IMR-90 (cell line): ENCODE measurements at regions not wholly inside any gene's neighbourhood (a gene's known extent, or its start where the extent isn't known, plus 50 kb on each side); places are given as distances from the start of the nearest gene placed in this dataset.
A peak's percentile ranks its signal among the peaks of the same experiment; 100 is the strongest.

Source experiments
- ATAC-seq: fragments of 200-7000 bp; cut with Tn5 transposase; 2 replicates; pipeline ENCODE4 v1.9.1; 2020; ENCODE audit warnings: low read depth, mild to moderate bottlenecking, moderate library complexity
- BruUV-seq: library from RNA; stranded (reverse); fragments of 400-500 nt; replicated peaks from 2 replicates; lab custom pipeline; 2021; lab: Mats Ljungman, UMichigan
- CTCF ChIA-PET: fragments of 300-600 bp; formaldehyde crosslinking; extraction: SDS; loops from one replicate; lab custom pipeline; 2021; ENCODE audit warnings: antibody characterized with exemption; lab: Yijun Ruan, JAX
- POLR2A ChIA-PET: fragments of 300-600 bp; sonication (Branson Sonifier 250); formaldehyde crosslinking; loops from one replicate; lab custom pipeline; 2022; ENCODE audit warnings: antibody characterized with exemption; ENCODE audit not compliant: unreplicated experiment; lab: Charles Lee
- DNase-seq: peaks from one replicate; pipeline ENCODE4 v3.0.0; 2013
- H2AFZ ChIP-seq: replicated peaks from 2 replicates; pipeline ENCODE3; 2013; ENCODE audit warnings: low read length, mild to moderate bottlenecking; ENCODE audit not compliant: poor library complexity
- H2AK5ac ChIP-seq: 2 replicates; pipeline ENCODE4 v1.6.1; 2013; ENCODE audit warnings: low read depth, low read length, inconsistent platforms
- H2AK9ac ChIP-seq: replicated peaks from 2 replicates; pipeline ENCODE3; 2013; ENCODE audit warnings: mild to moderate bottlenecking, low read depth, low read length, moderate library complexity; ENCODE audit not compliant: poor library complexity
- H2BK120ac ChIP-seq: 2 replicates; pipeline ENCODE4 v1.6.1; 2013; ENCODE audit warnings: low read depth, low read length, inconsistent platforms
- H2BK15ac ChIP-seq: 3 replicates; pipeline ENCODE4 v1.6.1; 2013; ENCODE audit warnings: low read depth, low read length, inconsistent platforms
- H2BK20ac ChIP-seq: 2 replicates; pipeline ENCODE4 v1.6.1; 2013; ENCODE audit warnings: low read depth, mild to moderate bottlenecking, inconsistent platforms, low read length, moderate library complexity
- H2BK5ac ChIP-seq: 2 replicates; pipeline ENCODE4 v1.6.1; 2013; ENCODE audit warnings: mild to moderate bottlenecking, low read depth, low read length, inconsistent platforms; ENCODE audit not compliant: poor library complexity, severe bottlenecking
- H3K14ac ChIP-seq: replicated peaks from 2 replicates; pipeline ENCODE4 v1.6.1; 2013; ENCODE audit warnings: low read depth, low read length, inconsistent platforms
- H3K18ac ChIP-seq: 2 replicates; pipeline ENCODE4 v1.6.1; 2013; ENCODE audit warnings: low read depth, low read length, control low read depth
- H3K23ac ChIP-seq: 2 replicates; pipeline ENCODE4 v1.6.1; 2013; ENCODE audit warnings: low read depth, low read length, inconsistent platforms
- H3K27ac ChIP-seq: 2 replicates; pipeline ENCODE4 v1.5.1; 2013; ENCODE audit warnings: mild to moderate bottlenecking, control low read depth, low read length; ENCODE audit not compliant: insufficient read depth
- H3K27me3 ChIP-seq: 2 replicates; pipeline ENCODE4 v1.6.1; 2013; ENCODE audit warnings: low read length; ENCODE audit not compliant: control insufficient read depth, insufficient read depth
- H3K36me3 ChIP-seq: 2 replicates; pipeline ENCODE4 v1.6.1; 2013; ENCODE audit warnings: low read length, mixed read lengths; ENCODE audit not compliant: control insufficient read depth, insufficient read depth
- H3K4ac ChIP-seq: 2 replicates; pipeline ENCODE4 v1.6.1; 2013; ENCODE audit warnings: low read depth, low read length, inconsistent platforms
- H3K4me1 ChIP-seq: 2 replicates; pipeline ENCODE4 v1.6.1; 2013; ENCODE audit warnings: low read length, mixed read lengths; ENCODE audit not compliant: control insufficient read depth, insufficient read depth
- H3K4me2 ChIP-seq: 2 replicates; pipeline ENCODE4 v1.6.1; 2013; ENCODE audit warnings: low read depth, mild to moderate bottlenecking, control low read depth, low read length, moderate library complexity
- H3K4me3 ChIP-seq: 2 replicates; pipeline ENCODE4 v1.5.1; 2013; ENCODE audit warnings: low read depth, mild to moderate bottlenecking, control low read depth, low read length, moderate library complexity; ENCODE audit not compliant: insufficient read depth
- H3K56ac ChIP-seq: 2 replicates; pipeline ENCODE4 v1.6.1; 2013; ENCODE audit warnings: low read length, inconsistent platforms; ENCODE audit not compliant: insufficient read depth; ENCODE audit errors: extremely low read depth
- H3K79me1 ChIP-seq, 2 experiments: 2 replicates each; pipeline ENCODE4 v1.6.1; 2013; ENCODE audit warnings: low read length in 2 of 2, inconsistent platforms in 1 of 2, low read depth in 1 of 2
- H3K9ac ChIP-seq: 2 replicates; pipeline ENCODE4 v1.6.1; 2013; ENCODE audit warnings: low read depth, low read length, control low read depth
- H3K9me1 ChIP-seq: 2 replicates; pipeline ENCODE4 v1.6.1; 2013; ENCODE audit warnings: low read length, inconsistent platforms; ENCODE audit not compliant: insufficient read depth
- H3K9me3 ChIP-seq: 2 replicates; pipeline ENCODE4 v1.6.1; 2013; ENCODE audit warnings: low read length; ENCODE audit not compliant: control insufficient read depth, insufficient read depth
- H4K20me1 ChIP-seq: 2 replicates; pipeline ENCODE4 v1.6.1; 2013; ENCODE audit warnings: low read length, inconsistent platforms; ENCODE audit not compliant: insufficient read depth
- H4K5ac ChIP-seq: 2 replicates; pipeline ENCODE4 v1.6.1; 2013; ENCODE audit warnings: mild to moderate bottlenecking, low read depth, low read length, control low read depth
- H4K8ac ChIP-seq, 2 experiments: 2 replicates each; pipeline ENCODE4 v1.6.1; 2013; ENCODE audit warnings: low read depth in 2 of 2, low read length in 2 of 2, control low read depth in 1 of 2, inconsistent platforms in 1 of 2
- H4K91ac ChIP-seq: 2 replicates; pipeline ENCODE4 v1.6.1; 2013; ENCODE audit warnings: low read depth, low read length, inconsistent platforms; ENCODE audit not compliant: insufficient read depth
- FOS ChIP-seq: fragments of 150-350 bp; IDR thresholded peaks from 2 replicates; pipeline ENCODE4 v1.6.1; 2016; ENCODE audit warnings: low read depth, low read length
- WGBS, 2 experiments: methylation state at CpG; one replicate each; pipeline versions ENCODE4 v1.1.5 to v1.1.7; 2013; ENCODE audit warnings: missing lambda C conversion rate in 2 of 2; ENCODE audit not compliant: insufficient read length in 1 of 2; ENCODE audit errors: extremely low coverage in 2 of 2; 5-methylcytosine and 5-hydroxymethylcytosine counted together
- dilution Hi-C: fragments of 300-500 bp; cut with HindIII; formaldehyde crosslinking; loops from one replicate; pipeline ENCODE4 v1.14.3; 2018; ENCODE audit warnings: low sequenced_read_pairs; ENCODE audit not compliant: unreplicated experiment
- in situ Hi-C: fragments of 300-500 bp; cut with MboI; formaldehyde crosslinking; loops from 3 replicates; pipeline ENCODE4 v1.14.3; 2019; ENCODE audit warnings: low sequenced_read_pairs, inconsistent platforms, mixed read lengths
- intact Hi-C: fragments of 100-400 bp; cut with micrococcal nuclease; formaldehyde crosslinking; loops from 2 replicates; pipeline ENCODE4 v1.10.0; 2022

DNA sequence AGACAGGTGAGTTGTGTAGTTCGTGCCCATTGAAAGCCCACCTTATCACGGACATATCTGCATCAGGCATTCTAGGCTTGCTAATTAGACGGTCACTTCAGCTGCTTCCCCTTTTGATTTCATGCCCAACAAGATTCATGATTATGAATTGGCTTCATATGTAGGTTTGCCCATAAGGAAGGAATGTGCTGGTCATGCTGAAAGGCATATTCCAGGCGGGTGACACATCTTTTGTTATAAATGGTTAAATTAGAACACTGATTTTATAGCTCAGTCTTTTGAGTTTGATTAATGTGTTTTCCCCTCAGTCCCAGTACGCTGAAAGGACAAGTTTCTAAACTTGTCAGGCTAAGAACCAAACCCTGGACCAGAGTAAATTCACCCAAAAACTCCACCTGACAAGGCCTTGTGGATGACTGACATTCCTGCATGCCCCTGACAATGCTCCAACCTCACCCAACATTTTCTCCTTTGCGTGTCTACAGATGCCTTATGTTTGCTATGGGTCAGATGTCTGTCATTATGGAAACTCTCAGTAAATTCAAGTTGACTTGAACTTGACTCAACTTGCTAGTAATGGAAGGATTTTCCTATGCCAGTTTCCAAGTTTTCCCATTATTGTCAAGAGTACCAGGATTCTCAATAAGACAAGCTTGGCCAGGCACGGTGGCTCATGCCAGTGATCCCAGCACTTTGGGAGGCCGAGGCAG lies 421.9 kb downstream of the PMP22 start:
- intact Hi-C loops (no loop called here), in situ Hi-C loops (loop anchor here (10.0 kb wide), 1 partner anchor 108 kb away; no protein-coding TSS in a partner anchor), dilution Hi-C loops (no loop called here)
- no peak overlapping the region for H2AK9ac ChIP-seq
- DNase-seq, result no peak
- H3K9ac ChIP-seq, result no peak overlapping the region
- H2BK20ac ChIP-seq, result peak overlapping the region; percentile 80
- ChIA-PET POLR2A (no interaction called here), CTCF (no interaction called here)
- peak overlapping the region; percentile 66 for H3K4ac ChIP-seq
- peaks cover 12% of the 10 kb centered on the region for H3K9me1 ChIP-seq
- H3K18ac ChIP-seq, result peak overlapping the region; percentile 40; the same call in 1 of the 2 replicates
- H3K4me2 ChIP-seq, result no peak overlapping the region
- no peaks in the 10 kb centered on the region for H3K79me1 ChIP-seq
- no peak overlapping the region for H3K27ac ChIP-seq
- no peak overlapping the region for H2BK5ac ChIP-seq
- no CpG with 5 or more reads among the region's 8 CpGs for WGBS, 2 experiments
- H3K9me3 ChIP-seq, result no peaks in the 10 kb centered on the region
- no peak for ATAC-seq
- H2BK15ac ChIP-seq, result peak overlapping the region; percentile 29; the same call in 2 of the 3 replicates
- H3K56ac ChIP-seq, result no peak overlapping the region
- TF ChIP-seq FOS, result no peak
- no peak overlapping the region for H3K4me3 ChIP-seq
- no peaks in the 10 kb centered on the region for H4K20me1 ChIP-seq
- H2BK120ac ChIP-seq, result peak overlapping the region; percentile 65
- peak overlapping the region in 1 of 2 experiments; percentile 61; a peak in 2 of 4 replicates for H4K8ac ChIP-seq
- peaks cover 13% of the 10 kb centered on the region for H3K4me1 ChIP-seq
- H3K27me3 ChIP-seq, result no peaks in the 10 kb centered on the region
- no peak overlapping the region for H4K5ac ChIP-seq
- BruUV-seq, result no TSS peak
- no peak overlapping the region for H2AFZ ChIP-seq
- peak overlapping the region; percentile 71 for H4K91ac ChIP-seq
- H3K14ac ChIP-seq, result peak overlapping the region; percentile 3; the same call in 1 of the 2 replicates
- peak overlapping the region; percentile 69; the same call in 1 of the 2 replicates for H2AK5ac ChIP-seq
- no peaks in the 10 kb centered on the region for H3K36me3 ChIP-seq
- no peak overlapping the region for H3K23ac ChIP-seq
